Tibial nerve (tissue), 4 donors: ENCODE measurements at regions not wholly inside any gene's neighbourhood (a gene's known extent, or its start where the extent isn't known, plus 50 kb on each side); places are given as distances from the start of the nearest gene placed in this dataset.

ENCODE experiments used
- DNase-seq, 2 donors: peaks; one replicate each; pipeline ENCODE4 v3.0.0-alpha.2; 2019; ENCODE audit warnings: low spot score in 2 of 2
- H3K27ac ChIP-seq, 4 donors: fragments of 200-600 bp; sonication (generic) in 3 of 4; one replicate each; pipeline ENCODE4 v1.5.1; 2017 to 2019; ENCODE audit warnings: mild to moderate bottlenecking in 1 of 4
- H3K27me3 ChIP-seq, 2 donors: fragments of 200-600 bp; sonication (generic) in 1 of 2; one replicate each; pipeline versions ENCODE4 v1.5.1 to v1.6.0; 2017 to 2019
- H3K36me3 ChIP-seq, 3 donors: fragments of 200-600 bp; sonication (generic); one replicate each; pipeline ENCODE4 v1.5.1; 2018 to 2019
- H3K4me1 ChIP-seq, 4 donors: fragments of 200-600 bp; sonication (generic) in 3 of 4; one replicate each; pipeline ENCODE4 v1.5.1; 2017 to 2019
- H3K4me3 ChIP-seq, 4 donors: fragments of 200-600 bp; sonication (generic) in 3 of 4; one replicate each; pipeline ENCODE4 v1.5.1; 2017 to 2019; ENCODE audit warnings: mild to moderate bottlenecking in 1 of 4, moderate library complexity in 1 of 4
- H3K9me3 ChIP-seq, 4 donors: fragments of 200-600 bp; sonication (generic) in 3 of 4; one replicate each; pipeline ENCODE4 v1.5.1; 2017 to 2019
- CTCF ChIP-seq, 5 experiments: fragments of 200-600 bp in 3 of 5; fragments of 450-650 bp in 2 of 5; sonication (generic) in 3 of 5; IDR thresholded peaks; one replicate each; pipeline ENCODE4 v1.5.1; 2016 to 2019; ENCODE audit warnings: antibody characterized with exemption in 5 of 5, mild to moderate bottlenecking in 3 of 5, moderate library complexity in 2 of 5
- EP300 ChIP-seq, 2 donors: sonication (generic); formaldehyde crosslinking; IDR thresholded peaks; one replicate each; pipeline ENCODE4 v1.6.1; 2017; ENCODE audit warnings: antibody characterized with exemption in 2 of 2, mild to moderate bottlenecking in 1 of 2
- POLR2A ChIP-seq, 2 donors: fragments of 450-650 bp; IDR thresholded peaks; one replicate each; pipeline ENCODE4 v1.6.1; 2017; ENCODE audit warnings: antibody characterized with exemption in 2 of 2, mild to moderate bottlenecking in 2 of 2, moderate library complexity in 2 of 2
- WGBS, 2 donors: methylation state at CpG; one replicate each; pipeline ENCODE4 v1.1.5; 2018; 5-methylcytosine and 5-hydroxymethylcytosine counted together

- 63 to 83% methylated on average over 2 of the region's 2 CpGs for WGBS, 2 donors
- no peak for DNase-seq
- no peaks in the 10 kb centered on the region for H3K27me3 ChIP-seq
- H3K4me1 ChIP-seq: no peaks in the 10 kb centered on the region
- TF ChIP-seq EP300 (IDR thresholded peaks at IDR 0.05): no peak
- H3K9me3 ChIP-seq: no peaks in the 10 kb centered on the region
- no peak overlapping the region for H3K27ac ChIP-seq
- no peaks in the 10 kb centered on the region for H3K36me3 ChIP-seq
- no peak overlapping the region for H3K4me3 ChIP-seq
Measured at GRCh38 chr1:80509965-80510522, 1290.7 kb upstream of the ADGRL2 start.

GRCh38 chr1:80506216-80506615 lies 1294.5 kb upstream of the ADGRL2 start:
- no peaks in the 10 kb centered on the region for H3K36me3 ChIP-seq
- TF ChIP-seq CTCF (IDR thresholded peaks at IDR 0.05) (no peak), POLR2A (IDR thresholded peaks at IDR 0.05) (no peak), EP300 (IDR thresholded peaks at IDR 0.05) (no peak)
- no peaks in the 10 kb centered on the region for H3K27me3 ChIP-seq
- no peak overlapping the region for H3K27ac ChIP-seq
- H3K4me1 ChIP-seq: no peaks in the 10 kb centered on the region
- H3K4me3 ChIP-seq: no peak overlapping the region
- 68 to 72% methylated on average over 2 of the region's 2 CpGs for WGBS, 2 donors
- no peak for DNase-seq
- peaks cover 0 to 4% (median 0%) of the 10 kb centered on the region in 4 donors for H3K9me3 ChIP-seq

- Histone ChIP-seq H3K4me1 (peaks cover 0 to 3% (median 0%) of the 10 kb centered on the region in 4 donors), H3K9me3 (peaks cover 0 to 5% (median 0%) of the 10 kb centered on the region in 4 donors), H3K4me3 (no peak overlapping the region), H3K36me3 (no peaks in the 10 kb centered on the region), H3K27ac (no peak overlapping the region), H3K27me3 (no peaks in the 10 kb centered on the region)
- no peak for DNase-seq
- TF ChIP-seq EP300 (IDR thresholded peaks at IDR 0.05): no peak
- no peak for TF ChIP-seq CTCF (IDR thresholded peaks at IDR 0.05)
- no peak for TF ChIP-seq POLR2A (IDR thresholded peaks at IDR 0.05)
Measured at GRCh38 chr1:80498673-80499072, 1302.1 kb upstream of the ADGRL2 start.

GRCh38 chr1:80495806-80496205 lies 1304.9 kb upstream of the ADGRL2 start:
- 93 to 96% methylated on average over 16 of the region's 16 CpGs for WGBS, 2 donors

GRCh38 chr1:80472145-80472544 lies 1328.6 kb upstream of the ADGRL2 start:
- Histone ChIP-seq H3K27me3 (no peaks in the 10 kb centered on the region), H3K4me3 (no peak overlapping the region), H3K36me3 (no peaks in the 10 kb centered on the region), H3K27ac (no peak overlapping the region), H3K4me1 (no peaks in the 10 kb centered on the region), H3K9me3 (no peaks in the 10 kb centered on the region)
- WGBS, 2 donors: 93 to 95% methylated on average over 1 of the region's 1 CpG
- DNase-seq: no peak
- no peak for TF ChIP-seq POLR2A (IDR thresholded peaks at IDR 0.05)

More at GRCh38 chr1:80495806-80496205, 1304.9 kb upstream of the ADGRL2 start:
- Histone ChIP-seq H3K27ac (no peak overlapping the region), H3K4me1 (peaks cover 0 to 3% (median 0%) of the 10 kb centered on the region in 4 donors), H3K27me3 (no peaks in the 10 kb centered on the region), H3K36me3 (no peaks in the 10 kb centered on the region), H3K9me3 (no peaks in the 10 kb centered on the region), H3K4me3 (no peak overlapping the region)
- no peak for DNase-seq
- no peak for TF ChIP-seq EP300 (IDR thresholded peaks at IDR 0.05)
- no peak for TF ChIP-seq POLR2A (IDR thresholded peaks at IDR 0.05)
- TF ChIP-seq CTCF (IDR thresholded peaks at IDR 0.05): no peak

GRCh38 chr1:80468356-80468755 lies 1332.4 kb upstream of the ADGRL2 start:
- Histone ChIP-seq H3K36me3 (no peaks in the 10 kb centered on the region), H3K4me1 (no peaks in the 10 kb centered on the region), H3K9me3 (no peaks in the 10 kb centered on the region), H3K27me3 (no peaks in the 10 kb centered on the region), H3K4me3 (no peak overlapping the region), H3K27ac (no peak overlapping the region)
- TF ChIP-seq POLR2A (IDR thresholded peaks at IDR 0.05): no peak
- TF ChIP-seq EP300 (IDR thresholded peaks at IDR 0.05): no peak
- no peak for TF ChIP-seq CTCF (IDR thresholded peaks at IDR 0.05)
- 95 to 97% methylated on average over 1 of the region's 1 CpG for WGBS, 2 donors
- DNase-seq: no peak
